AG04450 (cell line): ENCODE measurements at regions not wholly inside any gene's neighbourhood (a gene's known extent, or its start where the extent isn't known, plus 50 kb on each side); places are given as distances from the start of the nearest gene placed in this dataset.

Experiments used
- CTCF ChIA-PET: fragments of 300-600, 350-600 bp; formaldehyde crosslinking; extraction: SDS; loops from one replicate; lab custom pipeline; 2022; ENCODE audit warnings: antibody characterized with exemption, inconsistent platforms; lab: Charles Lee
- POLR2A ChIA-PET: fragments of 350-600 bp; formaldehyde crosslinking; extraction: SDS; loops from one replicate; lab custom pipeline; 2021; ENCODE audit warnings: antibody characterized with exemption, inconsistent platforms; lab: Yijun Ruan, JAX
- DNase-seq: peaks from one replicate; pipeline ENCODE4 v3.0.0-alpha.2; 2011; ENCODE audit warnings: low read depth, low spot score
- H3K27ac ChIP-seq: one replicate; pipeline ENCODE4 v1.5.1; 2012; ENCODE audit warnings: low read depth, low read length, control low read depth
- H3K27me3 ChIP-seq: one replicate; pipeline ENCODE4 v1.6.0; 2012; ENCODE audit warnings: low read length; ENCODE audit not compliant: control insufficient read depth, insufficient read depth
- H3K4me3 ChIP-seq: 2 replicates; pipeline ENCODE4 v1.5.1; 2011; ENCODE audit warnings: mild to moderate bottlenecking, low read depth, low read length, control low read depth
- H3K9me3 ChIP-seq: 2 replicates; pipeline ENCODE4 v1.5.1; 2012; ENCODE audit warnings: low read length; ENCODE audit not compliant: control insufficient read depth, insufficient read depth
- TF ChIP-seq, protein P1 (sequence below): IDR thresholded peaks from 2 replicates; pipeline ENCODE4 v1.5.1; 2011; ENCODE audit warnings: low read depth, low read length, control low read depth, inconsistent platforms

DNA sequence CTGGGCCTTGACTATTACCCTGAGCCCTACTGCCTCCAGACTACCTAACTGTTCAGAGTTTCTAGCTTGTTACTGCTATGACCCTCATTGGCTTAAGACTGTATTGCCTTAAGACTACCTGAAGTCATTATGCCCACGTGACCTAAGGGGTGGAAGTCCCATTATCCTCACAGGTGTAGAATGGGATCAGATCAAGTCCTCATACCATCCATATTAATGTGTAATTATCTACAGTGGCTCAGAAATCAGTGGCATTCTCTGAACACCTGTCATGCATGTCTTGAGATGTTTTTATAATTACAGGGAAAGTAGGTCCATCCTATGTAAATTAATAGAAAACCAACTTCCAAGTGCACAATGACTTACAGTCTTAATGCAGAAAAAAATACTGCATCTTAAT lies 124.0 kb upstream of the CDC42EP3 start:
- ChIA-PET POLR2A (interaction anchor here (0.5 to 1.9 kb wide), 4 partner anchors 18 to 103 kb away, joined by 3 to 6 read pairs (median 5); no protein-coding TSS in a partner anchor), CTCF (interaction anchor here (0.6 to 1.8 kb wide), 3 partner anchors 82 to 399 kb away, joined by 4 to 7 read pairs (median 6); no protein-coding TSS in a partner anchor)
- TF ChIP-seq, protein P1, sequence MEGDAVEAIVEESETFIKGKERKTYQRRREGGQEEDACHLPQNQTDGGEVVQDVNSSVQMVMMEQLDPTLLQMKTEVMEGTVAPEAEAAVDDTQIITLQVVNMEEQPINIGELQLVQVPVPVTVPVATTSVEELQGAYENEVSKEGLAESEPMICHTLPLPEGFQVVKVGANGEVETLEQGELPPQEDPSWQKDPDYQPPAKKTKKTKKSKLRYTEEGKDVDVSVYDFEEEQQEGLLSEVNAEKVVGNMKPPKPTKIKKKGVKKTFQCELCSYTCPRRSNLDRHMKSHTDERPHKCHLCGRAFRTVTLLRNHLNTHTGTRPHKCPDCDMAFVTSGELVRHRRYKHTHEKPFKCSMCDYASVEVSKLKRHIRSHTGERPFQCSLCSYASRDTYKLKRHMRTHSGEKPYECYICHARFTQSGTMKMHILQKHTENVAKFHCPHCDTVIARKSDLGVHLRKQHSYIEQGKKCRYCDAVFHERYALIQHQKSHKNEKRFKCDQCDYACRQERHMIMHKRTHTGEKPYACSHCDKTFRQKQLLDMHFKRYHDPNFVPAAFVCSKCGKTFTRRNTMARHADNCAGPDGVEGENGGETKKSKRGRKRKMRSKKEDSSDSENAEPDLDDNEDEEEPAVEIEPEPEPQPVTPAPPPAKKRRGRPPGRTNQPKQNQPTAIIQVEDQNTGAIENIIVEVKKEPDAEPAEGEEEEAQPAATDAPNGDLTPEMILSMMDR = no peak
- Histone ChIP-seq H3K27me3 (no peaks in the 10 kb centered on the region), H3K9me3 (no peaks in the 10 kb centered on the region), H3K27ac (peak overlapping the region; percentile 58), H3K4me3 (no peak overlapping the region)
- no peak for DNase-seq

DNA sequence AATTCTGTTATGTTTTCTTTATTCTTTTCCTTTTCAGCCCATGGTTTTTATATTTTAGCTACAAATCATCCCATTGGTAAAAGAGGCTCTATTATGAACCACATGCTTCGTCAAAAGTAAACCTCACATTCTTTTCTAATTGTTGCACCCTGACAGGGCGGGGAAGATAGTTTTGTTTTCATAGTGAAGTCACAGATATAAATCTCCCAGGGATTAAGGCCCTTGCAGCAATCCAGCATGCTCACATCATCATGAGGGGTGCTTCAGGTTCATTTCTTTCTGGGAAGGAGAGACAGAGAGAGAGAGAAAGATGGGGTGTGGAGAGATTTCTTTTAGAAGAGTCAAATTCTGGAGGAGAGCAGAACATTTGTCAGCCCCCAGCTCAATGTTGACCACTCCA lies 124.5 kb upstream of the CDC42EP3 start:
- H3K27me3 ChIP-seq = no peaks in the 10 kb centered on the region
- peak overlapping the region; percentile 80 for H3K27ac ChIP-seq
- TF ChIP-seq, protein P1 = no peak
- ChIA-PET CTCF (interaction anchor here (1.4 kb wide), 1 partner anchor 37 kb away, joined by 4 read pairs; no protein-coding TSS in a partner anchor), POLR2A (interaction anchor here (0.5 to 1.9 kb wide), 3 partner anchors 19 to 84 kb away, joined by 3 to 6 read pairs (median 6); no protein-coding TSS in a partner anchor)
- H3K4me3 ChIP-seq = no peak overlapping the region
- no peaks in the 10 kb centered on the region for H3K9me3 ChIP-seq
- peak; percentile 73 for DNase-seq

DNA sequence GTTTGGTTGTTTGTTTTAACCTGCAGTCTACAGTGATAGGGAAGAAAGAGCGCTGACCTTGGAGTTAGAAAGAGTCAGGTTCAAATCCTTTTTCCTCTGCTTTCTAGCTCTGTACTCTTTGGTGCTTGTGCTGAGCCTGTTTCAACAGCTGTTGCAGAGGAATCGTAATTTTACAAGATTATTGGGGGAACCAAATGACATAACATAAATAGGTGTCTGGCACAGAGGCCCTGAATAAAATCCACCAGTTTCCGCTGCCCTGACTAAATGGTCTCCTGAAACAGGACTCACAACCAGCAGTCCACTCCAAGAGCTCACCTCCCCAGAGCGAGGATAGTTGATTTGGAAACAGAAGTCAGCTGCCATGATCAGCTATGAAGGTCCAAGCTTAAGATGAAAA lies 125.0 kb upstream of the CDC42EP3 start:
- Histone ChIP-seq H3K27me3 (no peaks in the 10 kb centered on the region), H3K27ac (peak overlapping the region; percentile 80), H3K4me3 (no peak overlapping the region), H3K9me3 (no peaks in the 10 kb centered on the region)
- ChIA-PET POLR2A (interaction anchor here (1.9 kb wide), 1 partner anchor 85 kb away, joined by 6 read pairs; no protein-coding TSS in a partner anchor), CTCF (interaction anchor here (1.4 kb wide), 2 partner anchors 36 to 81 kb away, joined by 4 read pairs; no protein-coding TSS in a partner anchor)
- TF ChIP-seq, protein P1 = no peak
- DNase-seq = no peak

DNA sequence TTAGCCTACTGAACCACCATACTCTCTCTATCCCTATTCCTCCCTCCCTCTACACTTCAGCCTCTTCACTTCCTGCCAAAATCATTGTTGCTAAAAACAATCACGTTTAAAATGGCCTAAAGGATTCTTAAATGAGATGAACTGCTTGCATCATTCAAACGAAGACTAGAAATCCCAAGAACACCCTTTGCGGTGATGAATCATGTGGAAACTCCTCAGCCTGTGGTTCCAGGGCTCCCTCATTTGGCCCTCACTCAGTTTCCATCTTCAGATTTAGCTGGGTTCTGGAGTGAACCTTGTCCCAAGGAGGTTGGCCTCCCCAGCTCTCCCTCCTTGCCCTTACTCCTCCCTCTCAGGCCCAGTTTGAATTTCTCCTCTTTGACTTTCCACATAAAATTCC lies 125.6 kb upstream of the CDC42EP3 start:
- ChIA-PET CTCF (interaction anchor here (1.4 kb wide), 2 partner anchors 36 to 80 kb away, joined by 4 read pairs; no protein-coding TSS in a partner anchor), POLR2A (interaction anchor here (1.9 kb wide), 1 partner anchor 85 kb away, joined by 6 read pairs; no protein-coding TSS in a partner anchor)
- Histone ChIP-seq H3K27me3 (no peaks in the 10 kb centered on the region), H3K27ac (peak overlapping the region; percentile 80), H3K9me3 (no peaks in the 10 kb centered on the region), H3K4me3 (no peak overlapping the region)
- DNase-seq = no peak
- TF ChIP-seq, protein P1 = no peak

DNA sequence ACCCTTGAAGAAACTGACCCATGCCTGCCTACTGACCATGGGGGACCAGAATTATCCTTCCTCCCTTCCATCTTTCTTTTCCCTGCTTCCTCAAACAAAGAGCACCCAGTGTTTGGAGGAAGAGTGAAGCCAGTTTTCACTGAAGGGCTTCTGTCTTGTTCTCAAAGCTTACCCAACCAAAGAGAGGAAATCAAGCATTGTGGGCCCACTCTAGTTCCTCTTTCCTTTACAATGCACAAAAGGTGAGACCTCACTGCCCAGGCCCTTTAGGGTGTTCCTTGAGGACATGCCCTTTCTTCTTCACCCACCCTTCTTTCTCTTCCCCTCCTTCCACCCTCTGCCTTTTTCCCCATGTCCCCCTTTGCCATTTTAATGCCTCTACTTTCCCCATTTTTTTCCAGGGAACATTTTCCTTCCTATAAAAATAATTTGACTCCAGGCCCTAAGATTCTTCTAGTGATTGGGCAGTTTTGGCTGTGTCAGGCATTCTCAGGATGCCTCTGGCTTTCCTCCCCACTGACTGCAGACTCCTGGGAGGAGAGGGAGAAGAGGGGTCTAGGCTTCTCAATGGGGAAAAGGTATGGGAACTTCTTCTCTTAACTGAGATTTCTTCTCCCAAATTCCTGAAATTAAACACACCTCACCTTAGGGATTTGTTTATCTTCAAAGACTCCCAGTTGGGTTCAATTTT lies 126.6 kb upstream of the RMDN2 start:
- CTCF ChIA-PET = no interaction called here
- Histone ChIP-seq H3K27ac (no peak overlapping the region), H3K27me3 (no peaks in the 10 kb centered on the region), H3K4me3 (no peak overlapping the region), H3K9me3 (no peaks in the 10 kb centered on the region)
- TF ChIP-seq, protein P1 = no peak
- no peak for DNase-seq
- POLR2A ChIA-PET = no interaction called here
